ENCODE measurements at regions not wholly inside any gene's neighbourhood (a gene's known extent, or its start where the extent isn't known, plus 50 kb on each side); places are given as distances from the start of the nearest gene placed in this dataset.
"Not testable (repeated sequence)": the region's sequence is repeated elsewhere in the genome, so short reads cannot be mapped to it uniquely, and the experiment has no call there.

DNA sequence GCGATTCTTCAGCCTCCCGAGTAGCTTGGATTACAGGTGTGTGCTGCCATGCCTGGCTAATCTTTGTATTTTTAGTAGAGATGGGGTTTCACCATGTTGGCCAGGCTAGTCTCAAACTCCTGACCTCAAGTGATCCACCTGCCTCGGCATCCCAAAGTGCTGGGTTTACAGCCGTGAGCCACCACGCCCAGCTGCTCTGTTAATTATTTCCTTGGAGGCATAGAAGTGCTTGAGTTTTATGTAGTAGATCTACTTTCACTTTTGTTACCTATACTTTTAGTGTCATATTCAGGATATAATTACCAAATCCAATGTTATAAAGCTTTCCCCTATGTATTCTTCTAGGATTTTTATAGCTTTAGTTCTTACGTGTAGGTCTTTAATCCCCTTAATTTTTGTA lies 1093.0 kb downstream of the GATA3 start:
- Histone ChIP-seq H3K36me3 (ENCODE audit: insufficient read depth, low read depth, low read length) (no peaks in the 10 kb centered on the region), H3K9ac (ENCODE audit: low read depth, low read length) (no peak overlapping the region), H3K4me3 (ENCODE audit: low read length) (no peak overlapping the region), H3K9me3 (ENCODE audit: insufficient read depth, low read depth, low read length) (no peaks in the 10 kb centered on the region), H3K27me3 (ENCODE audit: insufficient read depth, low read length) (no peaks in the 10 kb centered on the region), H3K4me1 (ENCODE audit: insufficient read depth, low read length) (no peaks in the 10 kb centered on the region), H3K27ac (ENCODE audit: low read length) (no peak overlapping the region)

DNA sequence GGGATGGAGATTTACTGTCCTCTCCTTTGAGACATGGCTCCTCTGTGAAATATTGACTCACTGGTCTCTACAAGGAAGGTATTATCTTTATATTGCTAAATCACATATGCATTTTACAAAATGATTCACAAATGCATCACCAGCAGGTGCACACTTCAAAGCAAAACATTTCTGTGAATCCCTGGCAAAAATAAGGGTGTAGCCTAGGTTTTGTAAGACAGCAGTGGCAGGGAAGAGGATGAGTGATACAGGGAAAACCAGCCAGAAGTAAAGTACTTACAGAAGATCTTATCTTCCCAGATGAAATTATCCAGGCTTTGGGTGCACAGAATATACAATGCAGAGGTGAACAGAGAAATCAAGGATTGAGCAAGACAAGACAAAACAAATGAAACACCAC lies 1094.6 kb downstream of the GATA3 start:
- no peaks in the 10 kb centered on the region for H3K27me3 ChIP-seq (ENCODE audit: insufficient read depth, low read length)
- no peaks in the 10 kb centered on the region for H3K9me3 ChIP-seq (ENCODE audit: insufficient read depth, low read depth, low read length)
- no peaks in the 10 kb centered on the region for H3K4me1 ChIP-seq (ENCODE audit: insufficient read depth, low read length)
- H3K4me3 ChIP-seq (ENCODE audit: low read length), result no peak overlapping the region
- no peak overlapping the region for H3K27ac ChIP-seq (ENCODE audit: low read length)
- H3K9ac ChIP-seq (ENCODE audit: low read depth, low read length), result no peak overlapping the region
- no peaks in the 10 kb centered on the region for H3K36me3 ChIP-seq (ENCODE audit: insufficient read depth, low read depth, low read length)

DNA sequence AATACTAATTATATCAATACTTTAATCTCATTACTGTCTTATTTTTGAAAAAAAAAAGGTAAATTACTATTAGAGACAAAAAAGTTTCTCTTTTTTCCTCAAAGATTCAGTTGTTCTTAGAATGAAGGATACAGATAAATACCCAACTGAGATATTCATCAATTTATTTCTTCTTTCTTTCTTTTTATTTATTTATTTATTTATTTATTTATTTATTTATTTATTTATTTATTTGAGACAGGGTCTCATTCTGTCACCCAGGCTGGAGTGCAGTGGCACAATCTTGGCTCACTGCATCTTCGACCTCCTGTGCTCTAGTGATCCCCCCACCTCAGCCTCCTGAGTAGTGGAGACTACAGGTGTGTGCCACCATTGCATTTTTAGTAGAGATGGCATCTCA lies 1098.6 kb downstream of the GATA3 start:
- H3K4me3 ChIP-seq (ENCODE audit: low read length); H3K4me1 ChIP-seq (ENCODE audit: insufficient read depth, low read length); H3K36me3 ChIP-seq (ENCODE audit: insufficient read depth, low read depth, low read length); H3K27ac ChIP-seq (ENCODE audit: low read length); H3K9ac ChIP-seq (ENCODE audit: low read depth, low read length); H3K9me3 ChIP-seq (ENCODE audit: insufficient read depth, low read depth, low read length); H3K27me3 ChIP-seq (ENCODE audit: insufficient read depth, low read length): not testable (repeated sequence)

DNA sequence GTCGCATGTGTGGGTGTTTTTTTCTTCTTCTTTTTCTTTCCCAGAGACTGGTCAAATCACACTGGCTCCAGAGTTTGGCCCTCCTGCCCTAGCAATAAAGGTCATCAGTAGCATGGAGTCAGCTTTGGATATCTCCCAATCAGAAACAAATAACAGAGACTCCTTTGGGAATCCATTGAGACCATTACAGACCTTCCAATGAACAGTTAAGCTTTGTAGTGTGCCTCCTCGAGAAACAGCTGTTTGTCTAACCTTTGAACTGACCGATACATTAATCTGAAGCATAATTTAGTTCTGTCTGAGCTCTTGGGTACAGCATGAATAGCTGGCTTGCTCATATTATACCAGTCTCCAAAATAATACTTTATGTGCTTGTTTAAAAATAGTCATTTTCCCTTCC lies 1103.2 kb downstream of the GATA3 start:
- Histone ChIP-seq H3K27me3 (ENCODE audit: insufficient read depth, low read length) (no peaks in the 10 kb centered on the region), H3K4me3 (ENCODE audit: low read length) (no peak overlapping the region), H3K36me3 (ENCODE audit: insufficient read depth, low read depth, low read length) (no peaks in the 10 kb centered on the region), H3K27ac (ENCODE audit: low read length) (no peak overlapping the region), H3K9ac (ENCODE audit: low read depth, low read length) (no peak overlapping the region), H3K9me3 (ENCODE audit: insufficient read depth, low read depth, low read length) (peaks cover 19% of the 10 kb centered on the region), H3K4me1 (ENCODE audit: insufficient read depth, low read length) (no peaks in the 10 kb centered on the region)

DNA sequence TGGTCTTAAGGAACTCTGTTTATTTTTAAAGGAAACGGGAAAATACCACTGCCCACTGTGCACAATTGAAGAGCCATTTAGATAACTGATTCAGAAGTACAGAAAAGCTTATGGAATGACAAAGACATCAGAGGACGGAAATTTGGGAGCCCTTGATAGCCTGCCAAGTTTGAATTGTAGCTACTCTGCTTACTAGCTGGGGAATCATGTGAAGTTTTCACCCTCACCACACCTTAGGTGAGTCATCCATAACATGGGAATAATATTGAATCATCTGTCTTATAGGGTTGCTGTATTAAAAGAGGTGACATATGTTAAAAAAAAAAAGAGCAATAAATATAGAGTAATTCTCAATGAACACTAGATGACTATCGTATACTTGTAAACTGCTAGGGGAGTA lies 1104.2 kb downstream of the GATA3 start:
- no peak overlapping the region for H3K4me3 ChIP-seq (ENCODE audit: low read length)
- H3K9me3 ChIP-seq (ENCODE audit: insufficient read depth, low read depth, low read length), result peaks cover 19% of the 10 kb centered on the region
- H3K36me3 ChIP-seq (ENCODE audit: insufficient read depth, low read depth, low read length), result no peaks in the 10 kb centered on the region
- H3K27me3 ChIP-seq (ENCODE audit: insufficient read depth, low read length), result no peaks in the 10 kb centered on the region
- no peaks in the 10 kb centered on the region for H3K4me1 ChIP-seq (ENCODE audit: insufficient read depth, low read length)
- no peak overlapping the region for H3K9ac ChIP-seq (ENCODE audit: low read depth, low read length)
- no peak overlapping the region for H3K27ac ChIP-seq (ENCODE audit: low read length)

DNA sequence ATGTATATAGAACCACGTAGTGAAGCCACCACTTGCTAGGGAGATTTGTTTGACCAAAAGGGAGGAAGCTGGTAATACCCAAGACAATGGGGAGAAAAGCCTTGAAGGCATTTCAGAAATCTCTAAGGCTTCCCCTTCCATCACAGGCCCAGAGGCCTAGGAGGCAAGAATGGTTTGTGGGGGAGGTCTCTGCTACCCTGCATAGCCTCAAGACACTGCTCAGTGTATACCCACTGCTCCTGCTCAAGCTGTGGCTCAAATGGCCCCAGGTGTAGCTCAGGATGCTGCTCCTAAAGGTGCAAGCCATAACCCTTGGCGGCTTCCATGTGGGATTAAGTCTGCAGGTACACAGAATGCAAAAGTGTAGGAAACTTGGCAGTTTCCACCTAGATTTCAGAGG lies 1105.8 kb downstream of the GATA3 start:
- no peak overlapping the region for H3K9ac ChIP-seq (ENCODE audit: low read depth, low read length)
- peaks cover 19% of the 10 kb centered on the region for H3K9me3 ChIP-seq (ENCODE audit: insufficient read depth, low read depth, low read length)

DNA sequence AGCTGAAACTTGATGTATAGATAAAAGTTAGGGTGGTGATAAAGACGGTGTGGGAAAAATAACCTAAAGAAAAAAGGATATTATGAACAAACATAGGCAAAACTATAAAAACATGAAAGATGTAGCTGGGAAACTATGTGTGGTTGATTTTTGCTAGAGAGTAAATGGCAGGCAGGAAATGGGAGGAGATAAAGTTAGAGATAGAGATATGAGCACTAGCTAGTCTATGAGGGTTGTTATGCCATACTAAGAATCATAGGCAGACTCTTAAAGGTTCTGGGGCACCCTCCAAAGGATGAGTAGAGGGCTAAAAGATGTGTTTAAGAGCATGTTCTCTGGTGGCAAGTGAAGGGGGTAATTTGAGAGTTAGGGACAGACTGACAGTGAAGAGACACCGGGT lies 1109.2 kb downstream of the GATA3 start:
- Histone ChIP-seq H3K36me3 (ENCODE audit: insufficient read depth, low read depth, low read length) (no peaks in the 10 kb centered on the region), H3K27me3 (ENCODE audit: insufficient read depth, low read length) (no peaks in the 10 kb centered on the region), H3K4me3 (ENCODE audit: low read length) (no peak overlapping the region), H3K27ac (ENCODE audit: low read length) (no peak overlapping the region), H3K9ac (ENCODE audit: low read depth, low read length) (no peak overlapping the region), H3K9me3 (ENCODE audit: insufficient read depth, low read depth, low read length) (peaks cover 19% of the 10 kb centered on the region), H3K4me1 (ENCODE audit: insufficient read depth, low read length) (no peaks in the 10 kb centered on the region)

More for the DNA sequence above, 1105.8 kb downstream of the GATA3 start:
- H3K27me3 ChIP-seq (ENCODE audit: insufficient read depth, low read length), result no peaks in the 10 kb centered on the region
- H3K27ac ChIP-seq (ENCODE audit: low read length), result no peak overlapping the region
- H3K36me3 ChIP-seq (ENCODE audit: insufficient read depth, low read depth, low read length), result no peaks in the 10 kb centered on the region
- H3K4me1 ChIP-seq (ENCODE audit: insufficient read depth, low read length), result no peaks in the 10 kb centered on the region
- no peak overlapping the region for H3K4me3 ChIP-seq (ENCODE audit: low read length)

DNA sequence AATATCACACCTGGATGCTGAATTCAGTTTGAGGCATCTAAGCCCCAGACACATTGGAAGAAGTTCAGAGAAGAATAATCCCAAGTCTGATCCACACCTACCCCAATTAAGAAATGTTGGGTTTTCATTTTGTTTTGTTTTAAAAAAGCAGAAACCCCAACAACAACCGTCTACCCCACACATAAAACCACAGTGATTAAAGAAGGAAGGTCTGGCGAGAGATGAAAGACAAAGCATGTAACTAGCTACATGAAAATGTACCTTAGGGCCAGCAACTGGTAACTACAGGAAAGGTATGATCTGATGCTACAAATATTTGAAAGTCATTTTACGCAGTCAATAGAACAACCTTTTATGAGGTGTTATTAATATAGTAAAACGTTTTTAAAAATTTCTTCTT lies 1112.3 kb downstream of the GATA3 start:
- Histone ChIP-seq H3K9ac (ENCODE audit: low read depth, low read length) (no peak overlapping the region), H3K27ac (ENCODE audit: low read length) (no peak overlapping the region), H3K36me3 (ENCODE audit: insufficient read depth, low read depth, low read length) (no peaks in the 10 kb centered on the region), H3K4me1 (ENCODE audit: insufficient read depth, low read length) (no peaks in the 10 kb centered on the region), H3K4me3 (ENCODE audit: low read length) (no peak overlapping the region), H3K27me3 (ENCODE audit: insufficient read depth, low read length) (no peaks in the 10 kb centered on the region), H3K9me3 (ENCODE audit: insufficient read depth, low read depth, low read length) (no peaks in the 10 kb centered on the region; the same call in 1 of the 2 replicates)

DNA sequence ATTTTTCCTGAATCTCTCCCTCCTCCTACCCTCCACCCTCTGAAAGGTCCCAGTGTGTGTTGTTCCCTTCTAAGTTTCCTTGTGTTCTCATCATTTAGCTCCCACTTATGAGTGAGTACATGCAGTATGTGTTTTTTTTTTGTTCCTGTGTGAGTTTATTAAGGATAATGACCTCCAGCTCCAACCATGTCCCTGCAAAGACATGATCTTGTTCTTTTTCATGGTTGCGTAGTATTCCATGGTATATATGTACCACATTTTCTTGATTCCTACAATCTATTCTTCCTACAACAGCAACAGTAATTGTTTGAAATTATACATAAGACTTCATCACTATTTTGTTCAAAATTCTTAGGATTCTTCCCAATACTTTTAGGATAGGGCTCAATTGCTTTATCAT lies 1117.8 kb downstream of the GATA3 start:
- Histone ChIP-seq H3K4me1 (ENCODE audit: insufficient read depth, low read length) (no peaks in the 10 kb centered on the region), H3K27me3 (ENCODE audit: insufficient read depth, low read length) (no peaks in the 10 kb centered on the region), H3K4me3 (ENCODE audit: low read length) (no peak overlapping the region), H3K9me3 (ENCODE audit: insufficient read depth, low read depth, low read length) (no peaks in the 10 kb centered on the region), H3K27ac (ENCODE audit: low read length) (no peak overlapping the region), H3K9ac (ENCODE audit: low read depth, low read length) (no peak overlapping the region), H3K36me3 (ENCODE audit: insufficient read depth, low read depth, low read length) (no peaks in the 10 kb centered on the region)

DNA sequence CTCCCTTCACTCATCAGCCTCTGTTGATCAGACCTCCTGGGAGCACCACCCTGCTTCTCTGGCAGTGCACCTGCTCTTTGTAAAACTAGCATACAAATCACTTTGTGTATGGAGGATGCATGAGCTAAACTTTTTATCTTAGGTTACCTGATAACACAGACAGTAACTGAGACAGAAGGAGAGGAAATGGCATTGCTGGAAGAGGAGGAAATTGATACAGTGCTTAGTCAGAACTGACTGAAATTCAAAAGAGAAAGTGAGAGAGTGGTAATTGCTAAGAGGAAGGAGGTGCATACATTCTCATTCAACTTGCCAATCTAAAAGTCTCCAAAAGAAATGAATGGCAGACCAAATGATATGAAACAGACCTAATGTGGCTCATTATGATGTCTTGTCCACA lies 1120.7 kb downstream of the GATA3 start:
- Histone ChIP-seq H3K36me3 (ENCODE audit: insufficient read depth, low read depth, low read length) (no peaks in the 10 kb centered on the region), H3K27ac (ENCODE audit: low read length) (no peak overlapping the region), H3K4me1 (ENCODE audit: insufficient read depth, low read length) (no peaks in the 10 kb centered on the region), H3K9ac (ENCODE audit: low read depth, low read length) (no peak overlapping the region), H3K27me3 (ENCODE audit: insufficient read depth, low read length) (no peaks in the 10 kb centered on the region), H3K9me3 (ENCODE audit: insufficient read depth, low read depth, low read length) (no peaks in the 10 kb centered on the region), H3K4me3 (ENCODE audit: low read length) (no peak overlapping the region)

DNA sequence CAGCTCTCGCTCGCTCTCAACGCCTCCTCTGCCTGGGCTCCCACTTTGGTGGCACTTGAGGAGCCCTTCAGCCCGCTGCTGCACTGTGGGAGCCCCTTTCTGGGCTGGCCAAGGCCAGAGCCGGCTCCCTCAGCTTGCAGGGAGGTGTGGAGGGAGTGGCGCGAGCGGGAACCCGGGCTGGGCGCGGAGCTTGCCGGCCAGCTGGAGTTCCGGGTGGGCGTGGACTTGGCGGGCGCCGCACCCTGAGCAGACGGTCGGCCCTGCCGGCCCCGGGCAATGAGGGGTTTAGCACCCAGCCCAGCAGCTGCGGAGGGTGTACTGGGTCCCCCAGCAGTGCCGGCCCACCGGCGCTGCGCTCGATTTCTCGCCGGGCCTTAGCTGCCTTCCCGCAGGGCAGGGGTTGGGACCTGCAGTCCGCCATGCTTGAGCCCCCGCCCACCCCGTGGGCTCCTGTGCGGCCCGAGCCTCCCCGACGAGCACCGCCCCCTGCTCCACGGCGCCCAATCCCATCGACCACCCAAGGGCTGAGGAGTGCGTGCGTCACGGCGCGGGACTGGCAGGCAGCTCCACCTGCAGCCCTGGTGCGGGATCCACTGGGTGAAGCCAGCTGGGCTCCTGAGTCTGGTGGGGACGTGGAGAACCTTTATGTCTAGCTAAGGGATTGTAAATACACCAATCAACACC lies 1128.9 kb downstream of the GATA3 start:
- not testable (repeated sequence) for H3K4me1 ChIP-seq (ENCODE audit: insufficient read depth, low read length); H3K9ac ChIP-seq (ENCODE audit: low read depth, low read length); H3K4me3 ChIP-seq (ENCODE audit: low read length); H3K36me3 ChIP-seq (ENCODE audit: insufficient read depth, low read depth, low read length); H3K27ac ChIP-seq (ENCODE audit: low read length); H3K9me3 ChIP-seq (ENCODE audit: insufficient read depth, low read depth, low read length); H3K27me3 ChIP-seq (ENCODE audit: insufficient read depth, low read length)

DNA sequence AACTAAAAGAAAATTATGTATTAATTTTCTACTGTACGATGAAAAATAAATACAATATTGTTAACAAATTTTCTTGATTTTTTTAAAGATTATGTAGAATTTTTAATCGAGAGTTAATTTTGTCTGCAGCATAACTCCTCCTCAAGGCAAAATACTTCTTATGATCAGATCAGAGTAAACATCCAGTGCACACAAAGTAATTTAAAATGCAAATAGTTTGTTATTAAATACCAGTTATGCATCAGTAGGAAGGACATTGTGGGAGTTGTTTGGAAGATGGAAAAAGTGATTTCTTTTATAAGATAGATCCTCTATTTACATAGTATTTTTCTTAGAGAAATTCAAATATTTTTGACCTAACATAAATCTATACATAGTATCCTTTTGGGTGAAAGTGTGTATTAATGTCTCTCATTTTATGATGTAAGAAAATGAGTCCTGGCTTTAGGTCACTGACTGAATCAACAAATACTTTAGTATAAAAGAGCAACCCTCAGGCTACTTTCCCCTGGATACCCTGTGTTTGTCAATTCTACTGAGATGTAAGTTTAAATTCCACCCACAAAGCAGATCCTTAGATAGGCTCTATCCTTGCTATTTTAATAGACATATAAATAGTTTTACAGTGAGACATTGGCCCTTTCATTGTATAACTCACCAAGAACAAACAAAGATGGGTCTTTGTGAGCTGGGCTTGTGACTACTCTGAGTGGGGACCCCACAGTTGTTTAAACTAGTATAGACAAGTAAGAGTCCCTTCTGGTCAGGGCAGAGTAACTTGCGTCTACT lies 1133.7 kb downstream of the GATA3 start:
- no peaks in the 10 kb centered on the region for H3K4me1 ChIP-seq (ENCODE audit: insufficient read depth, low read length)
- H3K27me3 ChIP-seq (ENCODE audit: insufficient read depth, low read length), result no peaks in the 10 kb centered on the region
- no peaks in the 10 kb centered on the region for H3K9me3 ChIP-seq (ENCODE audit: insufficient read depth, low read depth, low read length)
- H3K27ac ChIP-seq (ENCODE audit: low read length), result no peak overlapping the region
- no peak overlapping the region for H3K9ac ChIP-seq (ENCODE audit: low read depth, low read length)
- no peak overlapping the region for H3K4me3 ChIP-seq (ENCODE audit: low read length)
- no peaks in the 10 kb centered on the region for H3K36me3 ChIP-seq (ENCODE audit: insufficient read depth, low read depth, low read length)
